BJ (cell line): ENCODE measurements at regions not wholly inside any gene's neighbourhood (a gene's known extent, or its start where the extent isn't known, plus 50 kb on each side); places are given as distances from the start of the nearest gene placed in this dataset.

ENCODE experiments used
- CTCF ChIA-PET: fragments of 350-600 bp; formaldehyde crosslinking; extraction: SDS; loops from one replicate; lab custom pipeline; 2021; ENCODE audit warnings: antibody characterized with exemption, inconsistent platforms; lab: Yijun Ruan, JAX
- POLR2A ChIA-PET: fragments of 300-600 bp; sonication (Branson Sonifier 250); formaldehyde crosslinking; extraction: SDS; loops from one replicate; lab custom pipeline; 2021; ENCODE audit warnings: antibody characterized with exemption; lab: Charles Lee
- DNase-seq: peaks from one replicate; pipeline ENCODE4 v3.0.0-alpha.2; 2011; ENCODE audit warnings: low read depth
- H3K27me3 ChIP-seq: 2 replicates; pipeline ENCODE4 v1.6.0; 2011; ENCODE audit warnings: low read length; ENCODE audit not compliant: control insufficient read depth, insufficient read depth
- H3K36me3 ChIP-seq: 2 replicates; pipeline ENCODE4 v1.5.1; 2011; ENCODE audit warnings: low read length; ENCODE audit not compliant: control insufficient read depth, insufficient read depth
- H3K4me3 ChIP-seq: 2 replicates; pipeline ENCODE4 v1.5.1; 2011; ENCODE audit warnings: low read depth, mild to moderate bottlenecking, control low read depth, low read length
- CTCF ChIP-seq: IDR thresholded peaks from 2 replicates; pipeline ENCODE4 v1.5.1; 2011; ENCODE audit warnings: low read depth, mild to moderate bottlenecking, control low read depth, inconsistent platforms, low read length, moderate library complexity; ENCODE audit not compliant: insufficient read depth

DNA sequence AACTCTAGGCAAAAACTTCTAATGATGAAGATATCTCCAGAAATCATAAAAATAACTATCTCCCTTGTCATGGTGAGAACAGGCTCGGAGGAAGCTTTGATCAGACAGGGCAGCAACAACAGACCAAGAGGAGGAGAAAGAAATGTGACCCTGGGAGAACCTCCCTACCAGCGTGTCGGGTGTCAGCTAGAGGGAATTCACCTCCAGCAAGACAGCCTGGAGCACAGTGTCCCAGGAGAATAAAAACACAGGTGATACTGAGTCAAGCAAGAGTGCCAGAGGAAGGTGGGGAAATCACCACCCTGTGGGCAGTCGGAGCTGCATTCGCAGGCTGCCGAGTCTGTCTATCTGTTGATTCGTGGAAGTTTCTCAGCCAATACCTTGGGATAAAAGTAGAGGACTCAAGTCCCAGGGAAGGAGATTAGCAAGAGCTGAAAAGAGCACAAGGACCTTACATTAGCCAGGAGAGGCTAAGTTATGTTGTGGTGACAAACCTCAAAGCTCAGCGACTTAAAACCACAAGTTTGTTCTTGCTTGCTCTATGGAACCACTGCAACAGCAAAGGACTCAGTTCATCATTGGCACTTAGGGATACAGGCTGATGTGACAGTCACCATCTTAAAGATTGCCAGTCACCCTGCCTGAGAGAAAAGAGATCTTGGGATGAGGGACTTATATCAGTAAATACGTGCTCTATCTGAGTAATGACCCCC lies 598.3 kb downstream of the CCDC171 start:
- Histone ChIP-seq H3K4me3 (no peak overlapping the region), H3K27me3 (no peaks in the 10 kb centered on the region; the same call in 1 of the 2 replicates), H3K36me3 (no peaks in the 10 kb centered on the region)
- no peak for DNase-seq
- TF ChIP-seq CTCF: no peak
- ChIA-PET POLR2A (no interaction called here), CTCF (interaction anchor here (1.0 kb wide), 1 partner anchor 313 kb away, joined by 3 read pairs; no protein-coding TSS in a partner anchor)

GRCh38 chr9:16152276-16153101 lies 599.6 kb downstream of the CCDC171 start:
- ChIA-PET CTCF (no interaction called here), POLR2A (no interaction called here)
- Histone ChIP-seq H3K36me3 (no peaks in the 10 kb centered on the region), H3K4me3 (no peak overlapping the region), H3K27me3 (no peaks in the 10 kb centered on the region; the same call in 1 of the 2 replicates)
- DNase-seq: no peak
- TF ChIP-seq CTCF: no peak

- ChIA-PET CTCF (interaction anchor here (1.0 kb wide), 1 partner anchor 20 kb away, joined by 6 read pairs; no protein-coding TSS in a partner anchor), POLR2A (no interaction called here)
- Histone ChIP-seq H3K4me3 (no peak overlapping the region), H3K27me3 (no peaks in the 10 kb centered on the region; the same call in 1 of the 2 replicates), H3K36me3 (no peaks in the 10 kb centered on the region)
- DNase-seq: no peak
- TF ChIP-seq CTCF: no peak
Measured at GRCh38 chr9:16153221-16153620, 600.4 kb downstream of the CCDC171 start.

- no peaks in the 10 kb centered on the region; the same call in 1 of the 2 replicates for H3K27me3 ChIP-seq
- TF ChIP-seq CTCF: no peak
- no peaks in the 10 kb centered on the region for H3K36me3 ChIP-seq
- CTCF ChIA-PET: interaction anchor here (1.0 to 1.9 kb wide), 3 partner anchors 10 to 20 kb away, joined by 3 to 6 read pairs (median 4); no protein-coding TSS in a partner anchor
- no peak for DNase-seq
- POLR2A ChIA-PET: interaction anchor here (0.9 kb wide), 1 partner anchor 576 kb away, joined by 5 read pairs; no protein-coding TSS in a partner anchor
- H3K4me3 ChIP-seq: no peak overlapping the region
Measured at GRCh38 chr9:16153741-16154140, 600.9 kb downstream of the CCDC171 start.

- CTCF ChIA-PET: interaction anchor here (0.6 to 1.9 kb wide), 4 partner anchors 9 to 24 kb away, joined by 3 to 4 read pairs (median 4); no protein-coding TSS in a partner anchor
- Histone ChIP-seq H3K36me3 (no peaks in the 10 kb centered on the region), H3K4me3 (no peak overlapping the region), H3K27me3 (no peaks in the 10 kb centered on the region; the same call in 1 of the 2 replicates)
- TF ChIP-seq CTCF: 0 out of 2 replicates have a peak, but pooled peaks have one; percentile 13
- POLR2A ChIA-PET: interaction anchor here (0.9 kb wide), 1 partner anchor 575 kb away, joined by 5 read pairs; no protein-coding TSS in a partner anchor
- DNase-seq: no peak
Measured at GRCh38 chr9:16154521-16155078, 601.8 kb downstream of the CCDC171 start.
